DOHH2 (cell line): ENCODE measurements at regions not wholly inside any gene's neighbourhood (a gene's known extent, or its start where the extent isn't known, plus 50 kb on each side); places are given as distances from the start of the nearest gene placed in this dataset.

Experiments
- CTCF ChIP-seq: fragments of 200-600 bp; sonication (generic); IDR thresholded peaks from one replicate; pipeline ENCODE4 v1.5.1; 2014; ENCODE audit warnings: antibody characterized with exemption, mild to moderate bottlenecking, low read depth, low read length; ENCODE audit not compliant: poor library complexity, severe bottlenecking
- EZH2phosphoT487 ChIP-seq: fragments of 200-600 bp; sonication (generic); IDR thresholded peaks from 2 replicates; pipeline ENCODE4 v1.6.1; 2017; ENCODE audit warnings: borderline replicate concordance, mild to moderate bottlenecking, antibody characterized with exemption, low read length, moderate library complexity, mixed read lengths

DNA sequence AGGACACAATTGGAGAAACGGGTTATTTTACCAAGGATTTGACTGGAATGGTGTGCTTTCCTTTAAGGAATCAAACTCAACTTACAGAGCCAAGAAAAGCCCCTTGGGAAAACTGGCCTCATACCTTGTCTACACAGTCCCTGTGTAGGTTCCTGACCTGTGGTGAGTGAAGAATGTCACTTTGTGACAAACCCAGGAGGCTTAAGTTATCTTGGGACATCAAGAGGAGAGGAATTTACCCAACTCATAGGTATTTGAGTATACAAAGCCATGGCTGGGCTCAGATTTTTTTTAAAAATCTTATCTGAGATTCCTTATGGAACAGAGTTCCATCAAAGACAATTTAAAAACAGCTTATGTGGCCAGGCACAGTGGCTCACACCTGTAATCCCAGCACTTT lies 112.1 kb downstream of the EIF4E start:
- no peak for TF ChIP-seq CTCF
- no peak for TF ChIP-seq EZH2phosphoT487
